ENCODE measurements at regions not wholly inside any gene's neighbourhood (a gene's known extent, or its start where the extent isn't known, plus 50 kb on each side); places are given as distances from the start of the nearest gene placed in this dataset.

GRCh38 chr14:44803239-44803905, 158.4 kb downstream of the KLHL28 start:
- TF ChIP-seq CTCF (IDR thresholded peaks at IDR 0.05), result peak; percentile 77
- no peak for TF ChIP-seq E2F6 (IDR thresholded peaks at IDR 0.05; ENCODE audit: borderline replicate concordance, low read depth)
- TF ChIP-seq ZNF302 (CRISPR knock-in tag; IDR thresholded peaks at IDR 0.05), result no peak
- TF ChIP-seq KDM5A (IDR thresholded peaks at IDR 0.05), result no peak
- TF ChIP-seq MAZ (IDR thresholded peaks at IDR 0.05; ENCODE audit: borderline replicate concordance, low read depth, low read length), result no peak
- TF ChIP-seq SREBF2 (IDR thresholded peaks at IDR 0.05), result no peak
- TF ChIP-seq RAD21 (conservative IDR thresholded peaks at IDR 0.05 in 1 of 2, IDR thresholded peaks at IDR 0.05 in 1 of 2), result peak; percentile 79 to 86
- no peak for TF ChIP-seq RNF2 (IDR thresholded peaks at IDR 0.05; ENCODE audit: borderline replicate concordance, low read depth)
- no peak for TF ChIP-seq CBX2 (IDR thresholded peaks at IDR 0.05; ENCODE audit: borderline replicate concordance, low read depth)
- no peak for TF ChIP-seq BHLHE40 (IDR thresholded peaks at IDR 0.05; ENCODE audit: low read depth, low read length)
- TF ChIP-seq CBX8 (IDR thresholded peaks at IDR 0.05), result no peak
- TF ChIP-seq ESRRA (IDR thresholded peaks at IDR 0.05; ENCODE audit: borderline replicate concordance, low read length), result no peak
- TF ChIP-seq EP300 (IDR thresholded peaks at IDR 0.05), result no peak
